Hindlimb muscle (tissue), 1 donor: ENCODE measurements at regions not wholly inside any gene's neighbourhood (a gene's known extent, or its start where the extent isn't known, plus 50 kb on each side); places are given as distances from the start of the nearest gene placed in this dataset.

ENCODE experiments used
- DNase-seq: peaks from one replicate; pipeline ENCODE4 v3.0.0-alpha.2; 2013

DNA sequence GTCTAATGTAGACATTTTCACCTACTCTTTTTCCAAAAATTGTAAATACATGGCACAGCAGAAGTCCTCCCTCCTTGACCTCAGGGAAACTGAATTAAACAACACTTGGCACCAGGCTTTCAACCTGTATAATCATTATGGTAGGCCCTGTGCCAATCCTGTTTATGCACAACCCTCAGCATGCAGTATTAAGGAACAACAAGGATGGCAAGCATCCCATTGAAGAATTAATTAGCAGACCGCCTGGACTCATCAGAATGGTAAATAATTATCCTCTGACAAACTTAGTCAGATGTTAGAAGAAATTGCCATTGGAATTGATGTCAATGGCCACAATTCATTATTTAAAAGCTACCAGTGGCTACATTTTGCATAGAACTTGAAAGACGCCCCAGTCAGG lies 66.3 kb upstream of the GALNT5 start:
- no peak for DNase-seq

GRCh38 chr2:157192445-157193423 lies 64.8 kb upstream of the GALNT5 start:
- DNase-seq: no peak

DNA sequence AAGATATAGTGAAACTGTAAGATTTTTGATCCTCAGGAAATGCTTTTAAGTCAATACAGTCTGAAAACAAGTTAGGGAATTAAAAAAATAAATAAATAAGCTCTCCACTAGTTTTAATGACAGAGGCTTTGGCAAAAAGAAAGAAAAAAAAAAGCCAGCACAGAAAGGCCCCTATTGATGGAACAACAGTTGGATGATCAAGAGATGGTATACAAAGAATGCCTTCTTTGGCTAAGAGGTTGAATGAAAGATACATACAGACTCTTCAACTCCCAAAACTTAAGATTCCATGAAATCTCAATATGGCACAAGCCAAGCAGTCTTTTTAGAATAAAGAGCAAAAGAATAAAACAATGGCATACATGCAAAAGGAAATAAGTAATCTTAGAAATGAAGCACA lies 64.0 kb upstream of the GALNT5 start:
- DNase-seq: no peak

DNA sequence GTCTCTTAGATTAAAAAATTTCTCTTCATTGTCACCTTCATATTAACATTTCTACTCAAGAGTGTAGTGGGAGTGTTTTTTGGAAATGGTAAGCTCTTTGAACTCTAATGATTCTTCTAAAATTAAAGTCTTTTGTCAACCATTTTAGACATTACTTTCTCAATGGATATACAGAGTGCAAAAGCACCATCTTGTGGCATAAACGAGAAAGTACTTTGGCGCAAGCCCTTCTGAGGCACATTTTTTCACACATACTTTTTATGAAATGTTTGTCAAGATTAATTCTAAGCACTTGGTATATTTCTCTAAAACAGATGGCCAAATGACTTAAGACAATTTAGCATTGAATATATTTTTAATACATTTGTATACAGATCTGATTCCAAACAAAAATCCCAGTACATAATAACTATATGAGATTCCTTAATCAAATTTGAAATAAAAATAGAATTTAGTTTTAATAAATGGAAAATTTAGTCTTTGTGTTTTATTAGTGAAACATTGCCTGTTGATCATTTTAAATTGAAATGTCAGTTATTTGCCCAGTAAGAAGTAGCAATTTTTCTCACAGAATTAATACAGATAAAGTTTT lies 63.3 kb upstream of the GALNT5 start:
- DNase-seq: no peak

DNA sequence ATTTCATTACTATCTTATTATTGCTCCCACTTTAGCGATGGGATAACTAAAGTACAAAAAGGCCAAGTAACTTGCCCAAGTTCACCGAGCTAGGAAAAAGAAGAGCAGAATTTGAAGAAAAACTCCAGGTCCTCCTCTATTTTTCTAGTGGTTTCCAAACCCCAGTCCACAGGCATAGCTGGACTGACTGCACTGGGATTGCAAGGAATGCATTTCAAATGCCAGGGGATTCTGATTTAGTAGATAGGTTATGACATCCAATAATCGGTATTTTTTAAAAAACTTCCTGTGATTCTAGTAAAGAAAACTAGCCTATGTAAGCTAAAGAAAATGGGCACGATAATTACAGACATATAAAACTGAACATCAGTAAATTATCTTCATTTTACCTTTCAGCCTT lies 62.7 kb upstream of the GALNT5 start:
- no peak for DNase-seq

DNA sequence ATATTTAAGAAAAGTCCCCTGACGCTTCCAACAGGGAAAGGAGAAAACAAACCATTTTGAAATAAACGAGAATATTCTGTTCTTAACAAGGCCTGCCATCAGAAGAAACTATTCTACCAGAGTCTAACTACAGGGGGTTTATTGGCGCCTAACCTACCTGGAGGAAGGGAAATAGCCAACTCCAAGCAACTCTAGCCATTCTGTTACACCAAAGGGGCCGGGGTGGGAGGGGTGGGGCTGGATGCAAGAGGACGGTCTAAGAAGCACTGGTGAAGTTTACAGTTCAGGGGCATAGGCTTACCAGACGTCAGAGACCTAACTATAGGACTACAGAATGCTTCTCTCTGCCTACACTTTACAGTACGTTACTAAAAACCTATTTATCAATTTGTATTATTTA lies 60.5 kb upstream of the GALNT5 start:
- no peak for DNase-seq

- no peak for DNase-seq
Measured at GRCh38 chr2:157197848-157198247, 59.7 kb upstream of the GALNT5 start.

GRCh38 chr2:157203651-157204050 lies 53.9 kb upstream of the GALNT5 start:
- DNase-seq: no peak

DNA sequence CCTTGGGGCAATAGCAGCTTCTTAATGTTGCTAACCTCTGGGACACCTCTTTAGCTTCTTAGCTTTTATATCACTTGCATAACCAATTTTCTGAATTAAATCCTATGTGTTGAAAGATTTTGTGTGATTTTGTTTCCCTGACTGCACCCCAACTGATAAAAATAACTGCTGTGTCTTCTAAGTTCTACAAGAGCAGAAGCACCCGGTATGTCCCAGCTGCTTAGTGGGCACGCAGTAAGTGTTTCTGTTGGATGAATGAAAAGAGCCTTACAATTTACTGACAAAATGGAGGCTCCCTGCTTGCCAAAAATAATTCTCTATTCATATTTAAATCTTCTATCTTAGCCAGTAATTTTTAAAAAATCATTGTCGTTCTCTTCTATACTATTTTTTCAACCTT lies 53.1 kb upstream of the GALNT5 start:
- DNase-seq: no peak

GRCh38 chr2:157206916-157207315 lies 50.6 kb upstream of the GALNT5 start:
- DNase-seq: no peak
